ENCODE measurements at regions not wholly inside any gene's neighbourhood (a gene's known extent, or its start where the extent isn't known, plus 50 kb on each side); places are given as distances from the start of the nearest gene placed in this dataset.

GRCh38 chr3:125651244-125651643 is 55.9 kb upstream of the OSBPL11 start:
- TF ChIP-seq REST (IDR thresholded peaks at IDR 0.05; ENCODE audit: low read depth) (no peak), POLR2A (IDR thresholded peaks at IDR 0.05; ENCODE audit: borderline replicate concordance, extremely low read depth, insufficient read depth, insufficient read length) (no peak), ZNF274 (IDR thresholded peaks at IDR 0.05; ENCODE audit: low read depth, low read length) (no peak)
